ENCODE measurements at regions not wholly inside any gene's neighbourhood (a gene's known extent, or its start where the extent isn't known, plus 50 kb on each side); places are given as distances from the start of the nearest gene placed in this dataset.

- CTCF ChIA-PET (ENCODE audit: partially characterized antibody), result no interaction called here
Observed at GRCh38 chr2:71990826-71991225, 156.8 kb downstream of the CYP26B1 start.

GRCh38 chr2:71990122-71990521, 157.5 kb downstream of the CYP26B1 start:
- POLR2A ChIA-PET (ENCODE audit: partially characterized antibody), result no interaction called here
- intact Hi-C loops (cut with micrococcal nuclease), result no loop called here
- CTCF ChIA-PET (ENCODE audit: partially characterized antibody), result no interaction called here
- H3K4me1 Mint-ChIP-seq, result no peaks in the 10 kb centered on the region
- no peaks in the 10 kb centered on the region for H3K36me3 Mint-ChIP-seq
- Histone ChIP-seq H3K9me3 (ENCODE audit: control insufficient read depth in 1 of 2, low read length in 2 of 2) (no peaks in the 10 kb centered on the region), H3K4me3 (ENCODE audit: low read length in 2 of 2) (no peak overlapping the region), H3K4me1 (ENCODE audit: insufficient read depth, low read length) (no peaks in the 10 kb centered on the region), H3K36me3 (ENCODE audit: insufficient read depth, low read length) (no peaks in the 10 kb centered on the region), H3K27me3 (ENCODE audit: insufficient read depth, low read length) (no peaks in the 10 kb centered on the region), H3K27ac (ENCODE audit: low read depth, low read length) (no peak overlapping the region)
- H3K27me3 Mint-ChIP-seq, result peaks cover 0 to 5% of the 10 kb centered on the region in 2 donors
- no peak overlapping the region for H3K4me3 Mint-ChIP-seq
- DNase-seq, result no peak
- peaks cover 0 to 4% (median 0%) of the 10 kb centered on the region in 8 donors for H3K9me3 Mint-ChIP-seq
- H3K27ac Mint-ChIP-seq, result no peak overlapping the region

More at GRCh38 chr2:71990826-71991225, 156.8 kb downstream of the CYP26B1 start:
- no peaks in the 10 kb centered on the region for H3K27me3 ChIP-seq (ENCODE audit: insufficient read depth, low read length)
- intact Hi-C loops (cut with micrococcal nuclease), result no loop called here
- H3K9me3 Mint-ChIP-seq, result peaks cover 0 to 1% (median 0%) of the 10 kb centered on the region in 8 donors
- no peak overlapping the region for H3K4me3 Mint-ChIP-seq
- H3K4me1 Mint-ChIP-seq, result no peaks in the 10 kb centered on the region
- POLR2A ChIA-PET (ENCODE audit: partially characterized antibody), result no interaction called here
- no peaks in the 10 kb centered on the region for H3K9me3 ChIP-seq (ENCODE audit: control insufficient read depth in 1 of 2, low read length in 2 of 2)
- no peak overlapping the region for H3K4me3 ChIP-seq (ENCODE audit: low read length in 2 of 2)
- no peak overlapping the region for H3K27ac ChIP-seq (ENCODE audit: low read depth, low read length)
- no peaks in the 10 kb centered on the region for H3K36me3 ChIP-seq (ENCODE audit: insufficient read depth, low read length)
- no peak overlapping the region for H3K27ac Mint-ChIP-seq
- DNase-seq, result no peak
- H3K36me3 Mint-ChIP-seq, result no peaks in the 10 kb centered on the region
- H3K4me1 ChIP-seq (ENCODE audit: insufficient read depth, low read length), result no peaks in the 10 kb centered on the region
- peaks cover 0 to 3% of the 10 kb centered on the region in 2 donors for H3K27me3 Mint-ChIP-seq

DNA sequence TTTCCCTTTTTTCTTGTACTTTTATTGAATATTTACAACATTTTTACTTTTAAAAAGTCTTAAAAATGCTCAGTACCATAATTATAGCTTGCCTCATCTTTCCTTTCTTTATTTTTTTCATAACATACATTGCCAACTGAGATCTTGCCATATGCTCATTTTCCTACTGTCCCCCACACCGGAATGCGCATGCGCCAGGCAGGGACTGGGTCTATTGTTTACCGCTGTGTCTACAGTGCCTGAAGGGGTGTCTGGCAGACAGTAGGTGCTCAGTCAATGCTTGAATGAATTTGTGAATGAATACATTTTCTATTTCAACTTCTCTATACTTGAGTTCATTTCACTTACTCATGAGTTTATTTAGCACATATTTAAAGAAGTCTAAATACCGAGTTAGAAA, 158.0 kb downstream of the CYP26B1 start:
- Histone ChIP-seq H3K4me3 (ENCODE audit: low read length in 2 of 2) (no peak overlapping the region), H3K4me1 (ENCODE audit: insufficient read depth, low read length) (no peaks in the 10 kb centered on the region), H3K9me3 (ENCODE audit: control insufficient read depth in 1 of 2, low read length in 2 of 2) (no peaks in the 10 kb centered on the region), H3K27me3 (ENCODE audit: insufficient read depth, low read length) (no peaks in the 10 kb centered on the region), H3K36me3 (ENCODE audit: insufficient read depth, low read length) (no peaks in the 10 kb centered on the region), H3K27ac (ENCODE audit: low read depth, low read length) (no peak overlapping the region)
- Mint-ChIP-seq H3K36me3 (no peaks in the 10 kb centered on the region), H3K9me3 (peaks cover 0 to 4% (median 0%) of the 10 kb centered on the region in 8 donors), H3K4me1 (no peaks in the 10 kb centered on the region), H3K4me3 (no peak overlapping the region), H3K27ac (no peak overlapping the region), H3K27me3 (peaks cover 0 to 5% of the 10 kb centered on the region in 2 donors)
- intact Hi-C loops (cut with micrococcal nuclease), result no loop called here
- DNase-seq, result no peak
- ChIA-PET POLR2A (ENCODE audit: partially characterized antibody) (no interaction called here), CTCF (ENCODE audit: partially characterized antibody) (no interaction called here)

GRCh38 chr2:71988170-71988569, 159.5 kb downstream of the CYP26B1 start:
- H3K9me3 Mint-ChIP-seq, result peaks cover 0 to 4% (median 0%) of the 10 kb centered on the region in 8 donors
- Histone ChIP-seq H3K27ac (ENCODE audit: low read depth, low read length) (no peak overlapping the region), H3K36me3 (ENCODE audit: insufficient read depth, low read length) (no peaks in the 10 kb centered on the region), H3K27me3 (ENCODE audit: insufficient read depth, low read length) (no peaks in the 10 kb centered on the region), H3K4me3 (ENCODE audit: low read length in 2 of 2) (no peak overlapping the region), H3K4me1 (ENCODE audit: insufficient read depth, low read length) (no peaks in the 10 kb centered on the region), H3K9me3 (ENCODE audit: control insufficient read depth in 1 of 2, low read length in 2 of 2) (no peaks in the 10 kb centered on the region)
- no peaks in the 10 kb centered on the region for H3K4me1 Mint-ChIP-seq
- POLR2A ChIA-PET (ENCODE audit: partially characterized antibody), result no interaction called here
- no peak overlapping the region for H3K4me3 Mint-ChIP-seq
- no peak for DNase-seq
- CTCF ChIA-PET (ENCODE audit: partially characterized antibody), result no interaction called here
- H3K36me3 Mint-ChIP-seq, result no peaks in the 10 kb centered on the region
- intact Hi-C loops (cut with micrococcal nuclease), result no loop called here
- no peak overlapping the region for H3K27ac Mint-ChIP-seq
- H3K27me3 Mint-ChIP-seq, result peaks cover 0 to 5% of the 10 kb centered on the region in 2 donors

GRCh38 chr2:71976685-71977084, 171.0 kb downstream of the CYP26B1 start:
- Mint-ChIP-seq H3K27ac (no peak overlapping the region), H3K36me3 (no peaks in the 10 kb centered on the region), H3K27me3 (peaks cover 0 to 6% of the 10 kb centered on the region in 2 donors), H3K9me3 (peaks cover 0 to 12% (median under 1%) of the 10 kb centered on the region in 8 donors), H3K4me1 (no peaks in the 10 kb centered on the region), H3K4me3 (no peak overlapping the region)
- intact Hi-C loops (cut with micrococcal nuclease), result no loop called here
- DNase-seq, result no peak
- CTCF ChIA-PET (ENCODE audit: partially characterized antibody), result no interaction called here
- H3K4me1 ChIP-seq (ENCODE audit: insufficient read depth, low read length), result no peaks in the 10 kb centered on the region
- POLR2A ChIA-PET (ENCODE audit: partially characterized antibody), result no interaction called here
- H3K4me3 ChIP-seq (ENCODE audit: low read length in 2 of 2), result no peak overlapping the region
- H3K27me3 ChIP-seq (ENCODE audit: insufficient read depth, low read length), result no peaks in the 10 kb centered on the region
- H3K9me3 ChIP-seq (ENCODE audit: control insufficient read depth in 1 of 2, low read length in 2 of 2), result no peaks in the 10 kb centered on the region
- no peak overlapping the region for H3K27ac ChIP-seq (ENCODE audit: low read depth, low read length)
- no peaks in the 10 kb centered on the region for H3K36me3 ChIP-seq (ENCODE audit: insufficient read depth, low read length)

DNA sequence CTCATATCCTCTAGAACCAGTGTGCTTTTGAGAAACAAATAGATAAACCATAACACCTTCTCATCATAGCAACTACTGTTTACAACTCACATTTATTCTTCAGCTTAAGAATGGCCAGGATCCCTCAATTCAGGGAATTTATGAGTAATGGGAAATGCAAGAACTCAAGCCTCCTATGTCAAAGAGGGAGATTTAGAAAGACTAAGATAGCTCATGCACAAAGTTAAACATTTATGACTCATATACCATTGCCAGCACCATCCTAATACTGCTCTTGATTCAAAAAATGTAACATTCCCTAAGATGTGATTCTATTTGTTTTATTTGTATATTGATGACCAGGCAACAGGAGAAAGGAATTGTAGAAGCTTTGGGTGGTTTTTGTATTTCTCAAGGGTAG, 172.8 kb downstream of the CYP26B1 start:
- H3K9me3 Mint-ChIP-seq, result peaks cover 0 to 12% (median under 1%) of the 10 kb centered on the region in 8 donors
- no peak for DNase-seq
- Histone ChIP-seq H3K27me3 (ENCODE audit: insufficient read depth, low read length) (no peaks in the 10 kb centered on the region), H3K4me3 (ENCODE audit: low read length in 2 of 2) (no peak overlapping the region), H3K27ac (ENCODE audit: low read depth, low read length) (no peak overlapping the region), H3K4me1 (ENCODE audit: insufficient read depth, low read length) (no peaks in the 10 kb centered on the region), H3K9me3 (ENCODE audit: control insufficient read depth in 1 of 2, low read length in 2 of 2) (no peaks in the 10 kb centered on the region), H3K36me3 (ENCODE audit: insufficient read depth, low read length) (no peaks in the 10 kb centered on the region)
- ChIA-PET POLR2A (ENCODE audit: partially characterized antibody) (no interaction called here), CTCF (ENCODE audit: partially characterized antibody) (no interaction called here)
- H3K27me3 Mint-ChIP-seq, result peaks cover 0 to 6% of the 10 kb centered on the region in 2 donors
- H3K4me3 Mint-ChIP-seq, result no peak overlapping the region
- no peaks in the 10 kb centered on the region for H3K36me3 Mint-ChIP-seq
- intact Hi-C loops (cut with micrococcal nuclease), result no loop called here
- H3K27ac Mint-ChIP-seq, result no peak overlapping the region
- H3K4me1 Mint-ChIP-seq, result no peaks in the 10 kb centered on the region

DNA sequence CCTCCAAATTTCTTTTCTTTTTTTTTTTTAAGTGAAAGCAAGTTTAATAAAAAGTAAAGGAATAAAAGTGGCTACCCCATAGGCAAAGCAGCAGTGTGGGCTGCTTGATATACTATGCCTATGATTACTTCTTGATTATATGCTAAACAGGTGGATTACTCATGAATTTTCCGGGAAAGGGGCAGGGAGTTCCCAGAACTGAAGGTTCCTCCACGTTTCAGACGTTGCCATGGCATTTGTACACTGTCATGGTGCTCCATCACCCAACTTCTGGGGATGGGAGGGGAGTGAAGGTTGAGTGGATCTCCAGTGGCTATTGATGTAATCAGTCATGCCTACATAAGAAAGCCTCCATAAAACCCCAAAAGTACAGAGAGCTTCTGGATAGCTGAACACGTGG, 176.2 kb downstream of the CYP26B1 start:
- no peaks in the 10 kb centered on the region for H3K4me1 ChIP-seq (ENCODE audit: insufficient read depth, low read length)
- intact Hi-C loops (cut with micrococcal nuclease), result no loop called here
- DNase-seq, result no peak
- no peak overlapping the region for H3K27ac ChIP-seq (ENCODE audit: low read depth, low read length)
- H3K36me3 ChIP-seq (ENCODE audit: insufficient read depth, low read length), result no peaks in the 10 kb centered on the region
- peaks cover 0 to 6% (median 0%) of the 10 kb centered on the region in 8 donors for H3K9me3 Mint-ChIP-seq
- no peaks in the 10 kb centered on the region for H3K9me3 ChIP-seq (ENCODE audit: control insufficient read depth in 1 of 2, low read length in 2 of 2)
- POLR2A ChIA-PET (ENCODE audit: partially characterized antibody), result no interaction called here
- H3K36me3 Mint-ChIP-seq, result no peaks in the 10 kb centered on the region
- CTCF ChIA-PET (ENCODE audit: partially characterized antibody), result no interaction called here
- H3K4me3 Mint-ChIP-seq, result no peak overlapping the region
- peaks cover 0 to 6% of the 10 kb centered on the region in 2 donors for H3K27me3 Mint-ChIP-seq
- H3K4me1 Mint-ChIP-seq, result no peaks in the 10 kb centered on the region
- no peak overlapping the region for H3K4me3 ChIP-seq (ENCODE audit: low read length in 2 of 2)
- H3K27ac Mint-ChIP-seq, result no peak overlapping the region
- H3K27me3 ChIP-seq (ENCODE audit: insufficient read depth, low read length), result no peaks in the 10 kb centered on the region

GRCh38 chr2:71965530-71965929, 182.1 kb downstream of the CYP26B1 start:
- intact Hi-C loops (cut with micrococcal nuclease), result no loop called here
- Mint-ChIP-seq H3K27me3 (peaks cover 0 to 2% of the 10 kb centered on the region in 2 donors), H3K36me3 (no peaks in the 10 kb centered on the region), H3K9me3 (peaks cover 0 to 8% (median under 1%) of the 10 kb centered on the region in 8 donors), H3K4me3 (no peak overlapping the region), H3K27ac (no peak overlapping the region), H3K4me1 (peaks cover 0 to 2% (median 0%) of the 10 kb centered on the region in 4 donors)
- no peaks in the 10 kb centered on the region for H3K9me3 ChIP-seq (ENCODE audit: control insufficient read depth in 1 of 2, low read length in 2 of 2)
- POLR2A ChIA-PET (ENCODE audit: partially characterized antibody), result no interaction called here
- DNase-seq, result no peak
- no peaks in the 10 kb centered on the region for H3K27me3 ChIP-seq (ENCODE audit: insufficient read depth, low read length)
- H3K4me1 ChIP-seq (ENCODE audit: insufficient read depth, low read length), result no peaks in the 10 kb centered on the region
- CTCF ChIA-PET (ENCODE audit: partially characterized antibody), result no interaction called here
- H3K4me3 ChIP-seq (ENCODE audit: low read length in 2 of 2), result no peak overlapping the region
- no peaks in the 10 kb centered on the region for H3K36me3 ChIP-seq (ENCODE audit: insufficient read depth, low read length)
- no peak overlapping the region for H3K27ac ChIP-seq (ENCODE audit: low read depth, low read length)
